Neural cell (in vitro differentiated cells): ENCODE measurements at regions not wholly inside any gene's neighbourhood (a gene's known extent, or its start where the extent isn't known, plus 50 kb on each side); places are given as distances from the start of the nearest gene placed in this dataset.

Source experiments
- H2AFZ ChIP-seq: fragments of 200-600, 300-800 bp; sonication (generic), shearing (Covaris generic); 2 replicates; pipeline ENCODE4 v1.6.0; 2014; ENCODE audit warnings: low read depth, mild to moderate bottlenecking, antibody characterized with exemption, low read length, moderate library complexity
- H3F3A ChIP-seq: fragments of 200-600 bp; shearing (Covaris generic); 2 replicates; pipeline ENCODE4 v1.6.1; 2016; ENCODE audit warnings: mild to moderate bottlenecking, moderate library complexity, mixed read lengths, antibody characterized with exemption, low read length; ENCODE audit not compliant: insufficient read depth, poor library complexity, severe bottlenecking
- H3K27ac ChIP-seq: fragments of 200-600, 300-800 bp; sonication (generic), shearing (Covaris generic); 2 replicates; pipeline ENCODE4 v1.5.1; 2014; ENCODE audit warnings: mild to moderate bottlenecking, low read length, moderate library complexity
- H3K27me3 ChIP-seq: fragments of 300-800, 200-600 bp; sonication (generic), shearing (Covaris generic); 2 replicates; pipeline ENCODE4 v1.6.0; 2014; ENCODE audit warnings: mild to moderate bottlenecking, low read depth, low read length, moderate library complexity; ENCODE audit not compliant: insufficient read depth
- H3K36me3 ChIP-seq: fragments of 300-800, 200-600 bp; sonication (generic), shearing (Covaris generic); 2 replicates; pipeline ENCODE4 v1.5.1; 2014; ENCODE audit warnings: mild to moderate bottlenecking, antibody characterized with exemption, low read length, moderate library complexity; ENCODE audit not compliant: insufficient read depth
- H3K4me2 ChIP-seq: fragments of 300-800, 200-600 bp; sonication (generic), shearing (Covaris generic); 2 replicates; pipeline ENCODE4 v1.6.0; 2014; ENCODE audit warnings: mild to moderate bottlenecking, low read length
- H3K4me3 ChIP-seq: fragments of 300-800, 200-600 bp; sonication (generic), shearing (Covaris generic); 2 replicates; pipeline ENCODE4 v1.5.1; 2014; ENCODE audit warnings: mild to moderate bottlenecking, low read length, moderate library complexity
- H3K79me2 ChIP-seq: fragments of 200-600 bp; shearing (Covaris generic); replicated peaks from 2 replicates; pipeline ENCODE4 v1.6.0; 2014; ENCODE audit warnings: mild to moderate bottlenecking, low read length, moderate library complexity; ENCODE audit not compliant: insufficient read depth
- H3K9ac ChIP-seq: fragments of 300-800, 200-600 bp; sonication (generic), shearing (Covaris generic); 2 replicates; pipeline ENCODE4 v1.6.1; 2016; ENCODE audit warnings: mild to moderate bottlenecking, low read length, mixed read lengths
- H3K9me2 ChIP-seq: fragments of 200-600 bp; shearing (Covaris generic); 2 replicates; pipeline ENCODE4 v1.6.1; 2016; ENCODE audit warnings: mild to moderate bottlenecking, low read length, mixed read lengths; ENCODE audit not compliant: insufficient read depth
- H3K9me3 ChIP-seq: fragments of 200-600, 300-800 bp; sonication (generic), shearing (Covaris generic); 2 replicates; pipeline ENCODE4 v1.6.1; 2016; ENCODE audit warnings: mild to moderate bottlenecking, mixed run types, low read length, moderate library complexity, mixed read lengths
- H4K20me1 ChIP-seq: fragments of 200-600 bp; shearing (Covaris generic); 2 replicates; pipeline ENCODE4 v1.6.1; 2016; ENCODE audit warnings: mild to moderate bottlenecking, mixed run types; ENCODE audit not compliant: insufficient read depth
- EP300 ChIP-seq: fragments of 450-650 bp; conservative IDR thresholded peaks from 2 replicates; pipeline ENCODE4 v1.6.1; 2014; ENCODE audit warnings: antibody characterized with exemption, mild to moderate bottlenecking, moderate library complexity; ENCODE audit not compliant: poor library complexity, severe bottlenecking
- EZH2 ChIP-seq: fragments of 200-600, 300-800 bp; shearing (Covaris generic), sonication (generic); IDR thresholded peaks from 2 replicates; pipeline ENCODE4 v1.6.1; 2014; ENCODE audit warnings: antibody characterized with exemption, low read length, borderline replicate concordance, mild to moderate bottlenecking; ENCODE audit not compliant: insufficient read depth, poor library complexity, severe bottlenecking
- MXI1 ChIP-seq: fragments of 450-650 bp; conservative IDR thresholded peaks from 2 replicates; pipeline ENCODE4 v1.6.1; 2014; ENCODE audit warnings: antibody characterized with exemption, mild to moderate bottlenecking; ENCODE audit not compliant: poor library complexity, severe bottlenecking
- POLR2AphosphoS5 ChIP-seq: IDR thresholded peaks from 2 replicates; pipeline ENCODE4 v1.6.1; 2012
- RAD21 ChIP-seq: fragments of 450-650 bp; conservative IDR thresholded peaks from 2 replicates; pipeline ENCODE4 v1.6.1; 2014; ENCODE audit warnings: antibody characterized with exemption, mild to moderate bottlenecking, moderate library complexity
- REST ChIP-seq: IDR thresholded peaks from 2 replicates; pipeline ENCODE4 v1.6.1; 2012; ENCODE audit warnings: borderline replicate concordance
- SMC3 ChIP-seq: fragments of 450-650 bp; conservative IDR thresholded peaks from 2 replicates; pipeline ENCODE4 v1.6.1; 2014; ENCODE audit warnings: antibody characterized with exemption, mild to moderate bottlenecking, moderate library complexity; ENCODE audit not compliant: poor library complexity
- TAF1 ChIP-seq: IDR thresholded peaks from 2 replicates; pipeline ENCODE4 v1.6.1; 2012; ENCODE audit warnings: low read depth
- TF ChIP-seq, protein P1 (sequence below): fragments of 450-650 bp; IDR thresholded peaks from 2 replicates; pipeline ENCODE4 v1.5.1; 2014; ENCODE audit warnings: antibody characterized with exemption, mild to moderate bottlenecking, moderate library complexity; ENCODE audit not compliant: poor library complexity, severe bottlenecking

GRCh38 chr16:17901309-17901708 is 430.5 kb upstream of the XYLT1 start:
- Histone ChIP-seq H3K9me2 (no peaks in the 10 kb centered on the region), H3F3A (no peaks in the 10 kb centered on the region), H3K27me3 (no peaks in the 10 kb centered on the region), H3K79me2 (no peaks in the 10 kb centered on the region), H3K9me3 (no peaks in the 10 kb centered on the region), H3K27ac (no peak overlapping the region), H3K9ac (no peak overlapping the region), H2AFZ (no peak overlapping the region), H4K20me1 (no peaks in the 10 kb centered on the region), H3K4me3 (no peak overlapping the region), H3K4me2 (no peak overlapping the region), H3K36me3 (no peaks in the 10 kb centered on the region)
- TF ChIP-seq EP300: no peak
- no peak for TF ChIP-seq SMC3
- no peak for TF ChIP-seq POLR2AphosphoS5
- no peak for TF ChIP-seq MXI1
- no peak for TF ChIP-seq REST
- TF ChIP-seq RAD21: no peak
- no peak for TF ChIP-seq TAF1
- TF ChIP-seq EZH2: no peak
- TF ChIP-seq, protein P1, sequence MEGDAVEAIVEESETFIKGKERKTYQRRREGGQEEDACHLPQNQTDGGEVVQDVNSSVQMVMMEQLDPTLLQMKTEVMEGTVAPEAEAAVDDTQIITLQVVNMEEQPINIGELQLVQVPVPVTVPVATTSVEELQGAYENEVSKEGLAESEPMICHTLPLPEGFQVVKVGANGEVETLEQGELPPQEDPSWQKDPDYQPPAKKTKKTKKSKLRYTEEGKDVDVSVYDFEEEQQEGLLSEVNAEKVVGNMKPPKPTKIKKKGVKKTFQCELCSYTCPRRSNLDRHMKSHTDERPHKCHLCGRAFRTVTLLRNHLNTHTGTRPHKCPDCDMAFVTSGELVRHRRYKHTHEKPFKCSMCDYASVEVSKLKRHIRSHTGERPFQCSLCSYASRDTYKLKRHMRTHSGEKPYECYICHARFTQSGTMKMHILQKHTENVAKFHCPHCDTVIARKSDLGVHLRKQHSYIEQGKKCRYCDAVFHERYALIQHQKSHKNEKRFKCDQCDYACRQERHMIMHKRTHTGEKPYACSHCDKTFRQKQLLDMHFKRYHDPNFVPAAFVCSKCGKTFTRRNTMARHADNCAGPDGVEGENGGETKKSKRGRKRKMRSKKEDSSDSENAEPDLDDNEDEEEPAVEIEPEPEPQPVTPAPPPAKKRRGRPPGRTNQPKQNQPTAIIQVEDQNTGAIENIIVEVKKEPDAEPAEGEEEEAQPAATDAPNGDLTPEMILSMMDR: no peak

DNA sequence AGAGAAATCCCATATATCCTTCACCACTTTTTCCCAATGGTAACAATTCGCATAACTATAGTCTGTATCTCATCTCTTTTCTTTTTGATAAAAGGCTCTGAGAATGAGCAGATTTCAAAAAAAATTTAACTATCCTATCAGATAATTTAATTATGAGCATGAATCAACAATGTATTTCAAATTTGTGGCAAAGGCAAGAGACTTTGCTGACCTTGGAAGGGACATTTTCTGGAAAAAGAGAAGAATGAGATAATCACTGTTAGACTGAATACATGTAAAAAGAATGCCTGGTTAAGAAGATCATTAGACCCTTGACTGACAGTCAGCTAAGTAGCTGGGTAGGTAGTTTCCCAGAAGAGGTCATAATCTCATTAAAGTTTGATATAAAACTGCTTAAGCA is 428.4 kb upstream of the XYLT1 start:
- Histone ChIP-seq H3F3A (no peaks in the 10 kb centered on the region), H3K9ac (no peak overlapping the region), H3K27ac (no peak overlapping the region), H3K79me2 (no peaks in the 10 kb centered on the region), H4K20me1 (no peaks in the 10 kb centered on the region), H3K4me3 (no peak overlapping the region), H3K9me2 (no peaks in the 10 kb centered on the region), H3K4me2 (no peak overlapping the region), H3K36me3 (no peaks in the 10 kb centered on the region), H3K27me3 (no peaks in the 10 kb centered on the region), H2AFZ (no peak overlapping the region), H3K9me3 (no peaks in the 10 kb centered on the region)
- TF ChIP-seq MXI1 (no peak), REST (no peak)
